ENCODE measurements at regions not wholly inside any gene's neighbourhood (a gene's known extent, or its start where the extent isn't known, plus 50 kb on each side); places are given as distances from the start of the nearest gene placed in this dataset.
"Not testable (repeated sequence)": the region's sequence is repeated elsewhere in the genome, so short reads cannot be mapped to it uniquely, and the experiment has no call there.

DNA sequence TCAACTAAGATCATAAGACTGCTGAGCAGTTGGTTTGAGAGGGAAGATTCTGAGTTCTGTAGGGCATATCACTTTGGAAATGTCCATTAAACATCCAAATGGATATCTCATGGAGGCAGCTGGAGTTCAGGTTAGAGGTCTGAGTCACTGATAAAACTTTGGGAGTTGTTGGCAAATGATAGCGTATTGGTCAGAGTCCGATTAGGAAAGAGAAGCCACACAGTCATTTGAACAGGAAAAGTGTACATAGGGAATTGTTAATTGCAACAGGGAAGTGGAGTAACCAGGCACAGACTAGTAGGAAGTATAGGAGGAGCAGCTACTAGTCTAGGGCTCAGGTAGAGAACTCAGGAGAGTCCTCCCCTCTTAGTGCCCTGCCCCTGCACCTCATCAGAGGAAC lies 126.6 kb upstream of the PTPN20 start:
- DNase-seq (ENCODE audit: low spot score); in situ Hi-C loops (cut with MboI; ENCODE audit: low sequenced_read_pairs, unreplicated experiment): not testable (repeated sequence)

DNA sequence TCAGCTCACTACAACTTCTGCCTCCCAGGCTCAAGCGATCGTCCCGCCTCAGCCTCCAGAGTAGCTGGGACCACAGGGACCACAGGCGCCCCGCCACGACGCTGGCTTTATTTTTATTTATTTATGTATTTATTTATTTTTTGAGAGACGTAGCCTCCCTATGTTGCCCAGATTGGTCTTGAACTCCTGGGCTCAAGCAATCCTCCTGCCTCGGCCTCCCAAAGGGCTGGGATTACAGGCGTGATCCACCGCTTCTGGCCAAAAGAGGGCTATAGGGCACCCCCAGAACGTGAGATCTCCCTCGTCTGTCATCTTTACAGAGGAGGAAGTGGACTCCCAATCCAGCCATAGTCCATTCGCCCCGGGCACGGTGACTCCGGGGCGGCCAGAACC lies 125.1 kb upstream of the PTPN20 start:
- in situ Hi-C loops (cut with MboI; ENCODE audit: low sequenced_read_pairs, unreplicated experiment); DNase-seq (ENCODE audit: low spot score): not testable (repeated sequence)

DNA sequence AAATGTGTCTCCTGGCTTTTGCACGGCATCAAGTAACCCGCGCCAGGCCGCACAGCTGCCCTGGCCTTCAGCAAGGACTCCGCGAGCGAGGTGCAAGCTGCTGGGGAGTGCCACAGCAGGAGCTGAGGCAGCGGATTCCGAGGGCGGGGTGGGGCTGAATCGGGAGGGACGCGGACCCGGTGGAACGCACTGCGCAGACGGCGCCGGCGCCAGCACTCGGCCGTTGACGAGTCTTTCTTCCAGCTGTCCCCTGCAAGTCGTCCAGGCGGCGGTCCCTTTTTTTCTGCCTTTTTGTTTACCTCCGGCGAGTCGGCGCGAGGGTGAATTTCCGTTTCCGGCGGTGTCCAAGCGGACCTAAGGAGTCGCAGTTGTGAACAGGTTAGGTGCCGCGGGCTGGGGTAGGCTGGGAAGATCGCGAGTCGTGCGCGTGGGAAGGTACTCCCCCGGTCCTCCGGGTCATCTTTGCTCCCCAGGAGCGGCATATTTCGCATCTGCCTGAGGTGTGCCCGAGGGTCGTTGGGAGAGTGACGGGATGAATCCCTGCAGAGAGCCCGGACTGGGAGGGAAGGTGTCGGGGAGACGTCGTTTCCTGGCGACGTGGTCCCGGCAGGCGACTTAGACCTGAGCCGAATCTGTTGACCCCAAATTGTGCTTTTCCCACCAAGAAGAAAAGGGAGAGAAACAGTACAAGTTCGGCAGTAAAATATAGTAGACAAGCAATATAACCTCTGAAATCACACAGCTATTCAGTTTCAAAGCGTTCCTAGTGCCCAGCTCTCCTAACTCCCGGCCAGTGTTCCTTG lies 124.5 kb upstream of the PTPN20 start:
- peak; percentile 51 for DNase-seq (ENCODE audit: low spot score)
- in situ Hi-C loops (cut with MboI; ENCODE audit: low sequenced_read_pairs, unreplicated experiment), result not testable (repeated sequence)

DNA sequence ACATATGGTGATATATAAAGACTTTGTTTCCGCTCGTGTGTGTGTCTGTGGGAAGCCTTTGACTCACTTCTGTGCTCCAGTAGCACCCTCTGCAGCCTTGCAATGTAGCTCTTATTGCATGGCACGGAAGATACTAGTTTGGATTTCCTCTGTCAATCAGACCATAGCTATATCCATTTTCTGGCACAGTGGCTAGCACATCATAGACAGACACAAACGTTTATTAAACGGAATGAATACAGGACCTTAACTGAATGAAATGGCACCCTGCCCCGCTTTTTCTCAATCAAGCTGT lies 124.0 kb upstream of the PTPN20 start:
- DNase-seq (ENCODE audit: low spot score), result peak; percentile 18
- in situ Hi-C loops (cut with MboI; ENCODE audit: low sequenced_read_pairs, unreplicated experiment), result no loop called here
- TF ChIP-seq, protein P1, sequence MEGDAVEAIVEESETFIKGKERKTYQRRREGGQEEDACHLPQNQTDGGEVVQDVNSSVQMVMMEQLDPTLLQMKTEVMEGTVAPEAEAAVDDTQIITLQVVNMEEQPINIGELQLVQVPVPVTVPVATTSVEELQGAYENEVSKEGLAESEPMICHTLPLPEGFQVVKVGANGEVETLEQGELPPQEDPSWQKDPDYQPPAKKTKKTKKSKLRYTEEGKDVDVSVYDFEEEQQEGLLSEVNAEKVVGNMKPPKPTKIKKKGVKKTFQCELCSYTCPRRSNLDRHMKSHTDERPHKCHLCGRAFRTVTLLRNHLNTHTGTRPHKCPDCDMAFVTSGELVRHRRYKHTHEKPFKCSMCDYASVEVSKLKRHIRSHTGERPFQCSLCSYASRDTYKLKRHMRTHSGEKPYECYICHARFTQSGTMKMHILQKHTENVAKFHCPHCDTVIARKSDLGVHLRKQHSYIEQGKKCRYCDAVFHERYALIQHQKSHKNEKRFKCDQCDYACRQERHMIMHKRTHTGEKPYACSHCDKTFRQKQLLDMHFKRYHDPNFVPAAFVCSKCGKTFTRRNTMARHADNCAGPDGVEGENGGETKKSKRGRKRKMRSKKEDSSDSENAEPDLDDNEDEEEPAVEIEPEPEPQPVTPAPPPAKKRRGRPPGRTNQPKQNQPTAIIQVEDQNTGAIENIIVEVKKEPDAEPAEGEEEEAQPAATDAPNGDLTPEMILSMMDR (IDR thresholded peaks at IDR 0.05; ENCODE audit: borderline replicate concordance, control extremely low read depth, extremely low read depth, insufficient read depth, missing control alignments), result peak; percentile 46

DNA sequence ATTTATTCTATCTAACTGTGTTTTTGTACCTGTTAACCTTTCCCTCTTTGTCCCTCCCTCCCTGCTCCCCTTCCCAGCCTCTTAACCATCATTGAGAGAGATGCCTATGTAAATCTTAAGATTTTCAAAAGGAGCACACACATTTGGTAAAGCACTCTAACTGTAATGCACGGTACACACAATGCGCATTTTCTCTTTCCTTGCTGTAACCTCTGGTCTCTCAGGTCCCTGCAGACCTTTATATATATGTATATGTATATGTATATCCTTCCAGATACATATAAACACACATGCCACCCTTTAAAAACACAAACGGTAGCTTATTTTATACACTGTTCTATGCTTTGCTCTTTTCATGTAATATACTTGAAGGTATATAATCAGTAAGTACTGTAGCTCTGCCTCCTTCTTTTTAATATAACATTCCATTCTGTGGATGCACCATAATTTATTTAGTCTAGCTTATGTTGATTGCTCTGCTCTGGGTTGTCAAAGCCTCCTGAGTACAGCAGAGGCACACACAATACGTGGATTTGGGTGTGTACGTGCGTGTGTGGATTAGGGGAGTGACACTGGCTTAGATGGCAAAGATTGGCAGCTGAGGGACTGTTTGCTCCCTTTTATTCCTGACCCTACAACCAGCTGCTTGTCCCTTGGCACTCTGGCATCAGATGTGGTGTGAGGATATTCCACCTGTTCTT lies 118.4 kb upstream of the PTPN20 start:
- DNase-seq (ENCODE audit: low spot score); in situ Hi-C loops (cut with MboI; ENCODE audit: low sequenced_read_pairs, unreplicated experiment): not testable (repeated sequence)

DNA sequence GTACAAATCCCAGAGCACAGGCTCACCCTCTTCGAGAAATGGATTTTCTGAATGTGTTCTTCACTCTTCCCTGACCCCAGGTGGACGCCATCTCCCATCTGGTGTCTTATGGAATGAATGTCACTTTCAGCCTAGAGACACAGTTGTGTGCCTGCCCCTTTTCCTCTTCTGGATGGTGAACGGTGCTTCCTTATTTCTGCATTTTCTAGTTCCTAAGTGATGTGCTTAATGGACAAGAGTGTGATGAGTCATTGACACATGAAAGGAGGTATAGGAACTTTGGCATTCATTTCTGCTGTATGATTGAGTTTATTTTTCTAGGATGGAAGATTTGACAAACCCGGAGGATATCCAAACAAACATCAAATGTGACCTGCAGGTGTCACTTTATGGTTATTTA lies 114.9 kb upstream of the PTPN20 start:
- DNase-seq (ENCODE audit: low spot score); in situ Hi-C loops (cut with MboI; ENCODE audit: low sequenced_read_pairs, unreplicated experiment): not testable (repeated sequence)

DNA sequence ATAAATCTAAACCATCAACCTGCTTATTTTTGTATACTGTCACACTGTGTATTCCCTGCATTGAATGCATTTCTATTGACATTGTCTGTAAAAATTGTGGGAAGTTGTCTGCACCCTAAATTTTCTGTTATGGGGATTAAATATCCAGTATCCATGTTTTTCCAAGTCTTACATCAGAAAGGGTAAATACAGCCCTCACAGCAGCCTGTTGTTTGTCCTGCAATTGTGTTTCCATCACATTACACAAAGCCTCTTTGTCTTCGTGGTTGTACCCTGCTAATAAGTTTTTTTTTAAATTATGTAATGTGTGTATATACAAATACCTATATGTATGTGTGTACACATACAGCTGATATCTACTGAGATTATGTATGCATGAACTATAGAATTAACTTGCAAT lies 109.2 kb upstream of the PTPN20 start:
- in situ Hi-C loops (cut with MboI; ENCODE audit: low sequenced_read_pairs, unreplicated experiment); DNase-seq (ENCODE audit: low spot score): not testable (repeated sequence)

DNA sequence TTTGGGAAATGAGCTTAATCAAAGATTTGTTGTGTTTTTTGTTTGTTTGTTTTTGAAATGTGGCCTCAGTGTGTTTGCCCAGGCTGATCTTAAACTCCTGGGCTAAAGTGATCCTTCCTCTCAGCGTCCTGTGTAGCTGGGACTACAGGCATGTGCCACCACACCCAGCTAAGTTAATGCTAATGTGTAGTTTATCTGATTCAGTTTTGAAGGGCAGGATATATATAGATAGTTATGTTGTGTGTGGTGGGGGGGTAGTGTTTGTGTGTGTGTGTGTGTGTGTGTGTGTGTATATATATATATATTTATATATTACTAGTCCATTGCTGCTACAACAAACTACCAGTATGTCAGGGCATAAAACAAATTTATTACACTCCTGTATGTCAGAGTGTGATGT lies 108.1 kb upstream of the PTPN20 start:
- DNase-seq (ENCODE audit: low spot score); in situ Hi-C loops (cut with MboI; ENCODE audit: low sequenced_read_pairs, unreplicated experiment): not testable (repeated sequence)

DNA sequence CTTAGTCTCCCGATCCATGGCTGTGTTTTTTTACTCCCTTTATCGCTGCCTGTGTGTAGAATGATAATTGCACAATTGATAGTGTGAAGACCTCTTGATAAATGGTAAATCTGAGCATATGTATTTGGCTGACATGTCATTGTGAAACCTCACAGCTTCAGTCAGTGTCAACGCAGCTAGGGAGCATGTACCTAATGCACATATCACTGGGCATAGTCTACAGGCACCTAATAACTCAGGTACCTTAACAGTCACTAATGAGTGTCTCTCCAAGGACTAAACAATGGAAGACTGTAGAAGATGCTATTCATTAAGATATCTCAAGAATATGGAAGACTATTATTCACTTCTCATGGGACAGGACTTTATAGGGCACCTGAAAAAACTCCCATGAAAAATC lies 101.0 kb upstream of the PTPN20 start:
- DNase-seq (ENCODE audit: low spot score); in situ Hi-C loops (cut with MboI; ENCODE audit: low sequenced_read_pairs, unreplicated experiment): not testable (repeated sequence)

DNA sequence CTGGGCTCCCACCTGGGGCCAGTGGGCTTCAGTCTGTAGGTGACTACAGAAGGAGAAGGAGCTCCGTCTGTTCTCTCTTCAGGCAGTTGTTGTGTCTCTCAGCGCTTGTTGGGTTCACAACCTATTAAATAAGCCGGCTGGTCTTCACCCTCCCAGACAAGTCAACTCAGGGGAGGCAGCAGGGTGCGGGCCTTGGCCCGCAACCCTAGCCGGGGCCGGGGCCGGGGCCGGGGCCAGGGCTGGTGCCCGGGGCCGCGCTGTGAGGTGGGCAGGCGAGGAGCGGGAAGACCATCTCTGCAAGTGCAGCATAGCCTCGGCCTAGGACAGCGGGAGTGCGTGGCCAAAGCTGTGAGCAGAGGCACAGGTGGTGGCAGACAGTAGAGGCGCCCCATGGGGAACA lies 95.1 kb upstream of the PTPN20 start:
- in situ Hi-C loops (cut with MboI; ENCODE audit: low sequenced_read_pairs, unreplicated experiment); DNase-seq (ENCODE audit: low spot score): not testable (repeated sequence)

DNA sequence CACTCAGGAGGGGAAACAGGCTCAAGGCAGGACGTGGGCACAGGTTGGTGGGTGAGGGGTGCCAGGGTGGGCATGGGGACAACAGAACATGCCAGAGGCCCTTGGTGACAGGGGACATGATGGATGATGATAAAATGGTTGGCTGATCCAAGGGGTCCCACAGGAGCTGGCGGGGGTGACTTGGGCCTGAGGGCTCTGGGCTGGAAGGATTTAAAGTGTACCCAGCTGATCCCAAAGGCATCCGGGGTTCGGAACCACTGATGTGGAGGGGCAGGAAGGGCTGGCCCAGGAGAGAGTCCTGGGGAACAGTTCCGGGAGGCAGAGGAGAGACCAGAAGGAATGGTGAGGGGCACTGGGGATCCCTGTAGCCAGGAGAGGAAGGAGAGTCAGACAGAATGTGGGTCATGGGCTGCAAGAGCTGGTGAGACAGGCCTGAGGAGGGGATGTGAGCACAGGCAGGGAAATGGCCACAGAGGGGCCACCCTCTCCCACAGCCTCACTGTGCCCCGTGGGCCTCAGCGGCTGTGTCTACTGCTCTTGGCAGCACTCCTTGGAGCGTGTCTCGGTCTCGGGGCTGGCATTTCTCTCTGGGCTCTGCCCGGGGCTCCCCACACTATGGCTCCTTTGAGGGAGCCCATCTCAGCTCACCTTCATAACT lies 70.7 kb upstream of the PTPN20 start:
- DNase-seq (ENCODE audit: low spot score); in situ Hi-C loops (cut with MboI; ENCODE audit: low sequenced_read_pairs, unreplicated experiment): not testable (repeated sequence)

DNA sequence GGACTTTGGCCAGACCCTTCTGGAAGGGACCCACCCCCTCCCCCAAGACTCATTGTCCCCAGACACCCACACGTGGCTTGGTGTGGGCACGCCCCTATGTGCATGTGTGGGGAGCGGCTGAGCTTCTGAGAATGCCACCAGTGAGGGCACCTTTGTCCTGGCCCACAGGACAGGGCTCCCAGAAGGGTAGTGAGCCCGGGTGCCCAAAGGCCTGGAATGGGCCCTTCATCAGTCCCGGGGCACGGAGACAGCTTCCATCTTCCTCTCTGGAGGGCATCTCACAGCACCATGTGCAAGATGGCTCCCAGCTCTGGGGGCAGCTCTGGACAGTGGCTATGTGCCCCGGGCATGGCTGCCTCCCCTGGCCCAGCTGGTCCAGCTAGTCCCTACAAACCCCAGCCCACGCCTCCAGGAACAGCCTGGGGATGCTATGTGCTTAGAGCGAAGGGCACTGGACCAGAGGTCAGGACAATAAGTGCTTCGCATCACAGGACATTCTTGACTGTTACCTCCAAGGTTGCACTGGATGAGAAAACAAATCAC lies 70.1 kb upstream of the PTPN20 start:
- DNase-seq (ENCODE audit: low spot score); in situ Hi-C loops (cut with MboI; ENCODE audit: low sequenced_read_pairs, unreplicated experiment): not testable (repeated sequence)

DNA sequence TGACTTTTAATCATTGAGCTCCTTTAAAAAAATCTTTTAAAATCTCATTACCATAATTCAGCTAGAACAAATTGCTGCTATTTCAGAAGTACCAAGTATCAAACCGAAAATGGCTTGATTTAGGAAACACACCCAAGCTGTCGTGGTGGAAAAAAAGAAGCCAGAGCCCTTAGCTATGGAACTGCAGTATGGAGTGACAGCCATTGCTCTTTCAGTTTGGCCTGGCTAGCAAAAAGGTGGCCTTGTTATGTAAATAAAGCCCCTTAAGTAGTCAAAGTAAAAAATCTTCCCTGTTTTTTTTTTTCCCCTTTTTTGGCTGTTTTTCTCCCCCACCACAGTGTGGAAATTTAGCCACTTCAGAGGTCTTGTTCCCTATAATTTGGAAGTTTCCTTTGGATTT lies 66.0 kb upstream of the PTPN20 start:
- DNase-seq (ENCODE audit: low spot score); in situ Hi-C loops (cut with MboI; ENCODE audit: low sequenced_read_pairs, unreplicated experiment): not testable (repeated sequence)

DNA sequence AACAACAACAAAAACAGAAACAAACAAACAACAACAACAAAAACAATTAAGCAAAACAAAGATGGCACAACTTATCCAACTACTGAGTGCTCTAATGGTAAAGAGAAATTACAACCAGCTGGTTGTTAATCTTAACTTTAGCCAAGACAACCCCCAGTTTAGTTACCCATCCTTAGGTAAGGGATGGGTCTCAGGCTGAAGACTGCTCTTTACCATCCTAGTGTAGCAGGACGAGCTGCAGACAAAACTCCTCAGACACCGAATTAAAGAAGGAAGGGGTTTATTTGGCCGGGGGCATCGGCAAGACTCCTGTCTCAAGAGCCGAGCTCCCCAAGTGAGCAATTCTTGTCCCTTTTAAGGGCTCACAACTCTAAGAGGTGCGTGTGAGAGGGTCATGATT lies 65.6 kb upstream of the PTPN20 start:
- DNase-seq (ENCODE audit: low spot score); in situ Hi-C loops (cut with MboI; ENCODE audit: low sequenced_read_pairs, unreplicated experiment): not testable (repeated sequence)

DNA sequence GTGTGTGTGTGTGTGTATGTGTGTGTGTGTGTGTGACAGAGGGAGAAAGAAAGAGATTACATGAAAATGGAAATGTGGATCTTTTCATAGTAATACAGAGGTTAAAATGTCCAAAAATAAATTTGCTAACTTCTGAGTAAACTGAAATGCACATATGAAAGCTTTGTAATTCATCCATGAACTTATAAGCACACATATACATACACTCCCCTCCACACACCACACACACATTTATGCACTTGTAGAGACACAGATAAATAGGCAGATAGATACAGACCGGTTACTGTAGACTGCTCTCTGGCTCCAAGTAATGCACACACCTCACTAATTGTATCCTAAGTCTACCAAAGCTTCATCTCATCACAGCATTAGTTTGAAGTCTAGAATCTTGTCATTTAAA lies 50.5 kb upstream of the PTPN20 start:
- DNase-seq (ENCODE audit: low spot score); in situ Hi-C loops (cut with MboI; ENCODE audit: low sequenced_read_pairs, unreplicated experiment): not testable (repeated sequence)

Measured in GM13976 (cell line).